ENCODE measurements at regions not wholly inside any gene's neighbourhood (a gene's known extent, or its start where the extent isn't known, plus 50 kb on each side); places are given as distances from the start of the nearest gene placed in this dataset.

DNA sequence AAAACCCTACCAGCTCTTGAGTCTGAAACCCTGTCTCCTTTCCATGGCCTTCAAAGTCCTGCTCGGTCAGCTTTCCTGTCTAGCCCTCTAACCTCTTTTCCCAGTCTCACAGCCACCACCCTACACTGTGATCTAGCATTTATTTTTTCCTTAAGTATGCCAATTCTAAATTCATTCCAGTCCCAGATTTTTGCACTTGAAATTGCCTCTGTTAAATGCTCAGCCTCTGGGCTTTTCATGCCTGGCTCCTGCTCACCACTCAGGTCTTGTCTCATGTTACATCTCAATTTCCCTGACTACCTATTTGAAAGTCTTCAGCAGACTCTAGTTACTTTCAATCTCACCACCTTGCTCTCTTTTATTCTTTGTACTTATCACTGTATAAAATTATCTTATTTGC is 176.2 kb downstream of the ADGRL4 start:
- TF ChIP-seq, protein P1, sequence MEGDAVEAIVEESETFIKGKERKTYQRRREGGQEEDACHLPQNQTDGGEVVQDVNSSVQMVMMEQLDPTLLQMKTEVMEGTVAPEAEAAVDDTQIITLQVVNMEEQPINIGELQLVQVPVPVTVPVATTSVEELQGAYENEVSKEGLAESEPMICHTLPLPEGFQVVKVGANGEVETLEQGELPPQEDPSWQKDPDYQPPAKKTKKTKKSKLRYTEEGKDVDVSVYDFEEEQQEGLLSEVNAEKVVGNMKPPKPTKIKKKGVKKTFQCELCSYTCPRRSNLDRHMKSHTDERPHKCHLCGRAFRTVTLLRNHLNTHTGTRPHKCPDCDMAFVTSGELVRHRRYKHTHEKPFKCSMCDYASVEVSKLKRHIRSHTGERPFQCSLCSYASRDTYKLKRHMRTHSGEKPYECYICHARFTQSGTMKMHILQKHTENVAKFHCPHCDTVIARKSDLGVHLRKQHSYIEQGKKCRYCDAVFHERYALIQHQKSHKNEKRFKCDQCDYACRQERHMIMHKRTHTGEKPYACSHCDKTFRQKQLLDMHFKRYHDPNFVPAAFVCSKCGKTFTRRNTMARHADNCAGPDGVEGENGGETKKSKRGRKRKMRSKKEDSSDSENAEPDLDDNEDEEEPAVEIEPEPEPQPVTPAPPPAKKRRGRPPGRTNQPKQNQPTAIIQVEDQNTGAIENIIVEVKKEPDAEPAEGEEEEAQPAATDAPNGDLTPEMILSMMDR (IDR thresholded peaks at IDR 0.05; ENCODE audit: low read length) = no peak
- TF ChIP-seq EZH2 (IDR thresholded peaks at IDR 0.05; ENCODE audit: borderline replicate concordance, low read length) = no peak
